ENCODE measurements at regions not wholly inside any gene's neighbourhood (a gene's known extent, or its start where the extent isn't known, plus 50 kb on each side); places are given as distances from the start of the nearest gene placed in this dataset.

DNA sequence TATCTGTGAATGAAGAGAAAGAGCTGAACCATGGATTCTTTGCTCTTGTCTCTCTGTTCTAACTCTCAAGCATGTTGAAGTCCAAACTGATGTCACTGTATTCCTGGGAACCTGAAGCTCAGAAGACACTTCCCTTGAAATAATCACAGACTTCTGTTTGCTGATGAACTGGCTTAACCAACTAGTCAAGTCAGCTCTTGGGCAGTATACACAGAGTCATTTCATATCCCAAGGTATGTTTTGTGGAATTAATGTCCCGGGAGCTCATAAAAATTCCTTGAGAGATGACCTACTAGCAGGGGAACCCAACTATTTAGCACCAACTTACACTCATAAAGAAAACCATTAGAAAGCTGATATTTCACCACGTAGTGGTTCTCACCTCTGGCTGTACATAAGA, 156.6 kb downstream of the NR4A2 start:
- TF ChIP-seq POLR2A (IDR thresholded peaks at IDR 0.05; ENCODE audit: low read depth, low read length): no peak
- TF ChIP-seq, protein P1, sequence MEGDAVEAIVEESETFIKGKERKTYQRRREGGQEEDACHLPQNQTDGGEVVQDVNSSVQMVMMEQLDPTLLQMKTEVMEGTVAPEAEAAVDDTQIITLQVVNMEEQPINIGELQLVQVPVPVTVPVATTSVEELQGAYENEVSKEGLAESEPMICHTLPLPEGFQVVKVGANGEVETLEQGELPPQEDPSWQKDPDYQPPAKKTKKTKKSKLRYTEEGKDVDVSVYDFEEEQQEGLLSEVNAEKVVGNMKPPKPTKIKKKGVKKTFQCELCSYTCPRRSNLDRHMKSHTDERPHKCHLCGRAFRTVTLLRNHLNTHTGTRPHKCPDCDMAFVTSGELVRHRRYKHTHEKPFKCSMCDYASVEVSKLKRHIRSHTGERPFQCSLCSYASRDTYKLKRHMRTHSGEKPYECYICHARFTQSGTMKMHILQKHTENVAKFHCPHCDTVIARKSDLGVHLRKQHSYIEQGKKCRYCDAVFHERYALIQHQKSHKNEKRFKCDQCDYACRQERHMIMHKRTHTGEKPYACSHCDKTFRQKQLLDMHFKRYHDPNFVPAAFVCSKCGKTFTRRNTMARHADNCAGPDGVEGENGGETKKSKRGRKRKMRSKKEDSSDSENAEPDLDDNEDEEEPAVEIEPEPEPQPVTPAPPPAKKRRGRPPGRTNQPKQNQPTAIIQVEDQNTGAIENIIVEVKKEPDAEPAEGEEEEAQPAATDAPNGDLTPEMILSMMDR (conservative IDR thresholded peaks at IDR 0.05; ENCODE audit: low read depth, low read length): no peak
- TF ChIP-seq RAD21 (IDR thresholded peaks at IDR 0.05; ENCODE audit: low read length): no peak
- TF ChIP-seq, protein P2, sequence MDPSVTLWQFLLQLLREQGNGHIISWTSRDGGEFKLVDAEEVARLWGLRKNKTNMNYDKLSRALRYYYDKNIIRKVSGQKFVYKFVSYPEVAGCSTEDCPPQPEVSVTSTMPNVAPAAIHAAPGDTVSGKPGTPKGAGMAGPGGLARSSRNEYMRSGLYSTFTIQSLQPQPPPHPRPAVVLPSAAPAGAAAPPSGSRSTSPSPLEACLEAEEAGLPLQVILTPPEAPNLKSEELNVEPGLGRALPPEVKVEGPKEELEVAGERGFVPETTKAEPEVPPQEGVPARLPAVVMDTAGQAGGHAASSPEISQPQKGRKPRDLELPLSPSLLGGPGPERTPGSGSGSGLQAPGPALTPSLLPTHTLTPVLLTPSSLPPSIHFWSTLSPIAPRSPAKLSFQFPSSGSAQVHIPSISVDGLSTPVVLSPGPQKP (IDR thresholded peaks at IDR 0.05; ENCODE audit: borderline replicate concordance, low read depth, low read length): no peak
- TF ChIP-seq MAFK (IDR thresholded peaks at IDR 0.05; ENCODE audit: low read depth, low read length): no peak
- no peak for TF ChIP-seq FOS (IDR thresholded peaks at IDR 0.05; ENCODE audit: low read depth, low read length)
- TF ChIP-seq CEBPB (IDR thresholded peaks at IDR 0.05; ENCODE audit: low read depth, low read length): no peak
- no peak for TF ChIP-seq BHLHE40 (IDR thresholded peaks at IDR 0.05; ENCODE audit: low read depth, low read length)
- TF ChIP-seq CHD1 (IDR thresholded peaks at IDR 0.05; ENCODE audit: low read depth, low read length): no peak
- no peak for TF ChIP-seq RFX5 (IDR thresholded peaks at IDR 0.05; ENCODE audit: low read depth, low read length)

Data from IMR-90 (cell line).